HCT116 (cell line): ENCODE measurements at regions not wholly inside any gene's neighbourhood (a gene's known extent, or its start where the extent isn't known, plus 50 kb on each side); places are given as distances from the start of the nearest gene placed in this dataset.

Experiments
- ATAC-seq: fragments of 200-7000 bp; cut with Tn5 transposase; 2 replicates; pipeline ENCODE4 v1.9.1; 2020; ENCODE audit warnings: mild to moderate bottlenecking, moderate library complexity
- BruUV-seq: library from RNA; stranded (reverse); fragments of 400-500 nt; replicated peaks from 2 replicates; lab custom pipeline; 2021; lab: Mats Ljungman, UMichigan
- CTCF ChIA-PET: fragments of 300-600 bp; sonication (Branson Sonifier 250); formaldehyde crosslinking; loops from one replicate; lab custom pipeline; 2021; ENCODE audit warnings: antibody characterized with exemption; lab: Charles Lee
- POLR2A ChIA-PET: fragments of 300-600, 350-600 bp; sonication (Branson Sonifier 250); formaldehyde crosslinking; loops from one replicate; lab custom pipeline; 2021; ENCODE audit warnings: antibody characterized with exemption; lab: Charles Lee
- RAD21 ChIA-PET, 2 experiments: fragments of 300-600 bp; sonication (Branson Sonifier 250); formaldehyde crosslinking; loops; one replicate each; lab custom pipeline; 2023; ENCODE audit warnings: low total read pairs in 2 of 2; ENCODE audit not compliant: uncharacterized antibody in 2 of 2, unreplicated experiment in 2 of 2, low non-redundant PET in 1 of 2; lab: Charles Lee
- DNase-seq: peaks from one replicate; pipeline ENCODE4 v3.0.0-alpha.2; 2010; ENCODE audit warnings: low read depth, low spot score
- H2AFZ ChIP-seq: fragments of 200-600 bp; shearing (Covaris generic), sonication (generic); 2 replicates; pipeline ENCODE4 v1.6.1; 2017; ENCODE audit warnings: low read depth, mixed run types, mixed read lengths, antibody characterized with exemption, low read length; ENCODE audit not compliant: poor library complexity, severe bottlenecking
- H3K27ac ChIP-seq: 2 replicates; pipeline ENCODE4 v1.5.1; 2012; ENCODE audit warnings: low read depth, low read length
- H3K27me3 ChIP-seq: fragments of 200-600 bp; sonication (generic); 2 replicates; pipeline ENCODE4 v1.6.1; 2016; ENCODE audit warnings: mixed run types, low read length, mixed read lengths; ENCODE audit not compliant: insufficient read depth
- H3K36me3 ChIP-seq, 2 experiments: fragments of 200-500 bp in 1 of 2; fragments of 200-600 bp in 1 of 2; sonication (Bioruptor generic) in 1 of 2; sonication (generic) in 1 of 2; 2 replicates each; pipeline versions ENCODE4 v1.5.1 to v1.6.1; 2014 to 2016; ENCODE audit warnings: low read length in 2 of 2, inconsistent platforms in 1 of 2, mixed read lengths in 1 of 2, mixed run types in 1 of 2; ENCODE audit not compliant: insufficient read depth in 2 of 2, control insufficient read depth in 1 of 2
- H3K4me1 ChIP-seq, 2 experiments: fragments of 200-600 bp in 1 of 2; sonication (generic) in 1 of 2; 2 replicates each; pipeline versions ENCODE4 v1.5.1 to v1.6.1; 2012 to 2017; ENCODE audit warnings: low read length in 2 of 2, inconsistent platforms in 1 of 2, mild to moderate bottlenecking in 1 of 2, mixed read lengths in 1 of 2, mixed run types in 1 of 2, moderate library complexity in 1 of 2; ENCODE audit not compliant: insufficient read depth in 2 of 2, control insufficient read depth in 1 of 2
- H3K4me2 ChIP-seq: fragments of 200-600 bp; sonication (generic); 2 replicates; pipeline ENCODE4 v1.6.1; 2017; ENCODE audit warnings: mixed run types, low read length, mixed read lengths
- H3K4me3 ChIP-seq, 2 experiments: fragments of 200-600 bp in 1 of 2; sonication (generic) in 1 of 2; replicated peaks in 1 of 2; 2 replicates each; pipeline ENCODE4 v1.5.1; 2011 to 2016; ENCODE audit warnings: low read length in 2 of 2, control low read depth in 1 of 2, low read depth in 1 of 2, mild to moderate bottlenecking in 1 of 2, mixed read lengths in 1 of 2, mixed run types in 1 of 2
- H3K79me2 ChIP-seq: fragments of 200-600 bp; sonication (generic); 2 replicates; pipeline ENCODE4 v1.6.1; 2017; ENCODE audit warnings: mild to moderate bottlenecking, mixed run types, low read length, moderate library complexity, mixed read lengths; ENCODE audit not compliant: insufficient read depth
- H3K9ac ChIP-seq: fragments of 200-600 bp; sonication (generic); 2 replicates; pipeline ENCODE4 v1.6.1; 2016; ENCODE audit warnings: low read length, mixed read lengths
- H3K9me2 ChIP-seq: fragments of 200-600 bp; sonication (generic), shearing (Covaris generic); 2 replicates; pipeline ENCODE4 v1.6.1; 2017; ENCODE audit warnings: mixed run types, mild to moderate bottlenecking, moderate library complexity; ENCODE audit not compliant: insufficient read depth
- H3K9me3 ChIP-seq, 2 experiments: fragments of 200-500 bp in 1 of 2; fragments of 200-600 bp in 1 of 2; sonication (Bioruptor generic) in 1 of 2; sonication (generic) in 1 of 2; 2 replicates each; pipeline ENCODE4 v1.6.1; 2014 to 2017; ENCODE audit warnings: low read length in 2 of 2, mixed read lengths in 2 of 2, inconsistent platforms in 1 of 2, low read depth in 1 of 2, mild to moderate bottlenecking in 1 of 2, mixed run types in 1 of 2, moderate library complexity in 1 of 2; ENCODE audit not compliant: control insufficient read depth in 1 of 2, insufficient read depth in 1 of 2
- H4K20me1 ChIP-seq: fragments of 200-600 bp; sonication (generic), shearing (Covaris generic); 2 replicates; pipeline ENCODE4 v1.6.1; 2017; ENCODE audit warnings: mixed run types, mild to moderate bottlenecking, moderate library complexity; ENCODE audit not compliant: insufficient read depth
- CBX3 ChIP-seq: IDR thresholded peaks from 2 replicates; pipeline ENCODE4 v1.6.1; 2012; ENCODE audit warnings: low read depth
- CEBPB ChIP-seq: IDR thresholded peaks from 2 replicates; pipeline ENCODE4 v1.6.1; 2012; ENCODE audit warnings: low read depth
- EGR1 ChIP-seq: IDR thresholded peaks from 2 replicates; pipeline ENCODE4 v1.6.1; 2012; ENCODE audit warnings: low read depth
- ELF1 ChIP-seq: IDR thresholded peaks from 2 replicates; pipeline ENCODE4 v1.6.1; 2012; ENCODE audit warnings: low read depth, borderline replicate concordance
- EZH2 ChIP-seq: fragments of 200-600 bp; sonication (generic); IDR thresholded peaks from 2 replicates; pipeline ENCODE4 v1.6.1; 2017; ENCODE audit warnings: antibody characterized with exemption, mixed run types
- FOSL1 ChIP-seq: IDR thresholded peaks from 2 replicates; pipeline ENCODE4 v1.6.1; 2012; ENCODE audit warnings: low read depth
- POLR2A ChIP-seq: IDR thresholded peaks from 2 replicates; pipeline ENCODE4 v1.7.0; 2011; ENCODE audit warnings: borderline replicate concordance; ENCODE audit not compliant: insufficient read depth, insufficient read length; ENCODE audit errors: extremely low read depth
- RAD21 ChIP-seq: IDR thresholded peaks from 2 replicates; pipeline ENCODE4 v1.6.1; 2012; ENCODE audit warnings: low read depth, mild to moderate bottlenecking
- SIN3A ChIP-seq: IDR thresholded peaks from 2 replicates; pipeline ENCODE4 v1.6.1; 2012; ENCODE audit warnings: low read depth
- SP1 ChIP-seq: IDR thresholded peaks from 2 replicates; pipeline ENCODE4 v1.6.1; 2012; ENCODE audit warnings: low read depth
- SRF ChIP-seq: IDR thresholded peaks from 2 replicates; pipeline ENCODE4 v1.6.1; 2012; ENCODE audit warnings: low read depth
- TCF7L2 ChIP-seq: IDR thresholded peaks from 2 replicates; pipeline ENCODE4 v1.7.0; 2011; ENCODE audit warnings: borderline replicate concordance, inconsistent platforms; ENCODE audit not compliant: insufficient read depth, insufficient read length; ENCODE audit errors: extremely low read depth
- YY1 ChIP-seq: IDR thresholded peaks from 2 replicates; pipeline ENCODE4 v1.6.1; 2011; ENCODE audit warnings: low read length, low read depth, moderate library complexity, mild to moderate bottlenecking; ENCODE audit not compliant: insufficient replicate concordance; ENCODE audit errors: extremely low read depth
- ZBTB33 ChIP-seq: IDR thresholded peaks from 2 replicates; pipeline ENCODE4 v1.6.1; 2011; ENCODE audit warnings: mild to moderate bottlenecking, low read length, moderate library complexity; ENCODE audit not compliant: insufficient replicate concordance; ENCODE audit errors: extremely low read depth
- ZFX ChIP-seq: fragments of 450-650 bp; IDR thresholded peaks from 2 replicates; pipeline ENCODE4 v1.6.1; 2017
- ZNF274 ChIP-seq: fragments of 200-500 bp; sonication (Bioruptor generic); IDR thresholded peaks from 2 replicates; pipeline ENCODE4 v1.6.1; 2014; ENCODE audit warnings: mild to moderate bottlenecking, low read depth, low read length, inconsistent platforms
- intact Hi-C: fragments of 100-400 bp; cut with micrococcal nuclease; formaldehyde crosslinking; loops from 2 replicates; pipeline ENCODE4 v1.10.0; 2022
- TF ChIP-seq, protein P1 (sequence below): IDR thresholded peaks from 2 replicates; pipeline ENCODE4 v1.6.1; 2012
- TF ChIP-seq, protein P2 (sequence below), 3 experiments: fragments of 200-600 bp in 1 of 3; sonication (generic) in 1 of 3; IDR thresholded peaks in 2 of 3; conservative IDR thresholded peaks in 1 of 3; 2 replicates each; pipeline ENCODE4 v1.5.1; 2012 to 2017; ENCODE audit warnings: low read depth in 2 of 3, low read length in 2 of 3, antibody characterized with exemption in 1 of 3, borderline replicate concordance in 1 of 3, control low read depth in 1 of 3, mild to moderate bottlenecking in 1 of 3, mixed read lengths in 1 of 3, mixed run types in 1 of 3, moderate library complexity in 1 of 3; ENCODE audit not compliant: insufficient read depth in 1 of 3

DNA sequence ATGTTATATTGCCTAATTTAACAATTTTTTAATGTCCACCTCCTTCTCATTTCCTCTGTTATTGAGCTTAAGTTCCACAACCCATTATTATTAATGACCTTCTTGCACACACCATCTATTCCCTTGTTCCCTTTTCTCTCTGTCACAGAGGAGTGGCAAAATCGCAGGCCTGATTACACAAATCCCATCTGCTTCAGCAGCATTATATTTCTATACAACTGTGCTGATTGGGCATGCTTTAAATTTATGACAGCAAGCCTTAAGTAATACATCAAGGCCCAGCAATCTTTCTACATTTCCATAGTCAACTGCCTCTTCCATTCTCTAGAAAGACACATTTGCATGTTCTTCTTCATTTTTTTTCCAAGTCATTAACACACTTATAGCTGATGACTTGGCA lies 423.8 kb downstream of the PRDM5 start:
- DNase-seq (no peak), ATAC-seq (no peak)
- H3K79me2 ChIP-seq: no peaks in the 10 kb centered on the region
- no peak overlapping the region for H3K4me3 ChIP-seq
- H3K9me2 ChIP-seq: no peaks in the 10 kb centered on the region
- CTCF ChIA-PET: no interaction called here
- no peaks in the 10 kb centered on the region for H3K9me3 ChIP-seq
- no peaks in the 10 kb centered on the region for H4K20me1 ChIP-seq
- intact Hi-C loops: no loop called here
- H3K27me3 ChIP-seq: no peaks in the 10 kb centered on the region
- no peaks in the 10 kb centered on the region for H3K4me1 ChIP-seq
- POLR2A ChIA-PET: no interaction called here
- no peak overlapping the region for H2AFZ ChIP-seq
- RAD21 ChIA-PET: no interaction called here
- no peak overlapping the region for H3K4me2 ChIP-seq
- no TSS peak for BruUV-seq
- H3K9ac ChIP-seq: no peak overlapping the region
- TF ChIP-seq FOSL1 (no peak), EZH2 (no peak), CBX3 (no peak), CEBPB (no peak), SIN3A (no peak), TCF7L2 (no peak), RAD21 (no peak), ZNF274 (no peak), ELF1 (no peak), ZFX (no peak)
- TF ChIP-seq, protein P1, sequence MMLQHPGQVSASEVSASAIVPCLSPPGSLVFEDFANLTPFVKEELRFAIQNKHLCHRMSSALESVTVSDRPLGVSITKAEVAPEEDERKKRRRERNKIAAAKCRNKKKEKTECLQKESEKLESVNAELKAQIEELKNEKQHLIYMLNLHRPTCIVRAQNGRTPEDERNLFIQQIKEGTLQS: no peak
- H3K27ac ChIP-seq: no peak overlapping the region
- H3K36me3 ChIP-seq: no peaks in the 10 kb centered on the region

DNA sequence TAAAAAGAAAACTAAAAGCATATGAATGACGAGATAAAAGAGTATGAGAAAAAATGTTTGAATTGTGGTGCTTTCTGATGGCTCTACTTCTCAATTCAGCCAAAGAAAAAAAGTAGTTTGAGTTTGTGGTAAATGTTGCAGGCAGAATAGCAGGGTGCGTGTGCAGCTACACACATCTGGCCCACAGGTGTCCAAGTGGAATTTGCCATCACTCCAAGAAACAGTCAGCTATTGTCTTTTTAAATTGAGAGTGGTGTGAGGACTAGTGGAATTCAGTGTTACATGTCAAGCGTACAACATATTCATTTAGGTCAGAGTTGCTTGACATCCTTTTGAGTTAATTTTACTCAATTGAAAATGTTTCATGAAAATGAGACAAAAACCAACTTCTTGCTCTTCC lies 424.8 kb upstream of the MAD2L1 start:
- no TSS peak for BruUV-seq
- Histone ChIP-seq H3K4me1 (no peaks in the 10 kb centered on the region), H3K27ac (no peak overlapping the region), H3K27me3 (no peaks in the 10 kb centered on the region), H3K79me2 (no peaks in the 10 kb centered on the region), H3K4me2 (no peak overlapping the region), H3K9me2 (no peaks in the 10 kb centered on the region), H3K9me3 (no peaks in the 10 kb centered on the region), H3K36me3 (no peaks in the 10 kb centered on the region), H3K9ac (no peak overlapping the region), H3K4me3 (no peak overlapping the region), H4K20me1 (no peaks in the 10 kb centered on the region), H2AFZ (no peak overlapping the region)
- intact Hi-C loops: no loop called here
- DNase-seq (no peak), ATAC-seq (no peak)
- RAD21 ChIA-PET: no interaction called here
- POLR2A ChIA-PET: no interaction called here
- CTCF ChIA-PET: no interaction called here
- no peak for TF ChIP-seq YY1
- TF ChIP-seq SP1: no peak
- TF ChIP-seq, protein P2, sequence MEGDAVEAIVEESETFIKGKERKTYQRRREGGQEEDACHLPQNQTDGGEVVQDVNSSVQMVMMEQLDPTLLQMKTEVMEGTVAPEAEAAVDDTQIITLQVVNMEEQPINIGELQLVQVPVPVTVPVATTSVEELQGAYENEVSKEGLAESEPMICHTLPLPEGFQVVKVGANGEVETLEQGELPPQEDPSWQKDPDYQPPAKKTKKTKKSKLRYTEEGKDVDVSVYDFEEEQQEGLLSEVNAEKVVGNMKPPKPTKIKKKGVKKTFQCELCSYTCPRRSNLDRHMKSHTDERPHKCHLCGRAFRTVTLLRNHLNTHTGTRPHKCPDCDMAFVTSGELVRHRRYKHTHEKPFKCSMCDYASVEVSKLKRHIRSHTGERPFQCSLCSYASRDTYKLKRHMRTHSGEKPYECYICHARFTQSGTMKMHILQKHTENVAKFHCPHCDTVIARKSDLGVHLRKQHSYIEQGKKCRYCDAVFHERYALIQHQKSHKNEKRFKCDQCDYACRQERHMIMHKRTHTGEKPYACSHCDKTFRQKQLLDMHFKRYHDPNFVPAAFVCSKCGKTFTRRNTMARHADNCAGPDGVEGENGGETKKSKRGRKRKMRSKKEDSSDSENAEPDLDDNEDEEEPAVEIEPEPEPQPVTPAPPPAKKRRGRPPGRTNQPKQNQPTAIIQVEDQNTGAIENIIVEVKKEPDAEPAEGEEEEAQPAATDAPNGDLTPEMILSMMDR (IDR thresholded peaks at IDR 0.05 in 2 of 3, conservative IDR thresholded peaks at IDR 0.05 in 1 of 3; ENCODE audit: borderline replicate concordance in 1 of 3, insufficient read depth in 1 of 3, low read depth in 2 of 3, low read length in 2 of 3): no peak
- no peak for TF ChIP-seq POLR2A
- no peak for TF ChIP-seq FOSL1
- TF ChIP-seq RAD21: no peak
- no peak for TF ChIP-seq SRF
- no peak for TF ChIP-seq ZNF274
- TF ChIP-seq ZBTB33: no peak
- no peak for TF ChIP-seq EGR1
